HL-60 (cell line): ENCODE measurements at regions not wholly inside any gene's neighbourhood (a gene's known extent, or its start where the extent isn't known, plus 50 kb on each side); places are given as distances from the start of the nearest gene placed in this dataset.
"Not testable (repeated sequence)": the region's sequence is repeated elsewhere in the genome, so short reads cannot be mapped to it uniquely, and the experiment has no call there.

Source experiments
- GABPA ChIP-seq: IDR thresholded peaks from 2 replicates; pipeline ENCODE4 v1.6.1; 2012; ENCODE audit warnings: low read depth
- POLR2AphosphoS5 ChIP-seq: IDR thresholded peaks from 2 replicates; pipeline ENCODE4 v1.6.1; 2012; ENCODE audit warnings: low read depth
- REST ChIP-seq: IDR thresholded peaks from 2 replicates; pipeline ENCODE4 v1.6.1; 2012; ENCODE audit warnings: low read depth; ENCODE audit not compliant: insufficient replicate concordance
- SPI1 ChIP-seq: IDR thresholded peaks from 2 replicates; pipeline ENCODE4 v1.6.1; 2012; ENCODE audit warnings: low read depth, mild to moderate bottlenecking, borderline replicate concordance
- TF ChIP-seq, protein P1 (sequence below): IDR thresholded peaks from one replicate; pipeline ENCODE4 v1.5.1; 2011; ENCODE audit warnings: low read length, control low read depth, inconsistent platforms; ENCODE audit not compliant: insufficient read depth

GRCh38 chr6:85212794-85213193, 237.1 kb upstream of the NT5E start:
- TF ChIP-seq, protein P1, sequence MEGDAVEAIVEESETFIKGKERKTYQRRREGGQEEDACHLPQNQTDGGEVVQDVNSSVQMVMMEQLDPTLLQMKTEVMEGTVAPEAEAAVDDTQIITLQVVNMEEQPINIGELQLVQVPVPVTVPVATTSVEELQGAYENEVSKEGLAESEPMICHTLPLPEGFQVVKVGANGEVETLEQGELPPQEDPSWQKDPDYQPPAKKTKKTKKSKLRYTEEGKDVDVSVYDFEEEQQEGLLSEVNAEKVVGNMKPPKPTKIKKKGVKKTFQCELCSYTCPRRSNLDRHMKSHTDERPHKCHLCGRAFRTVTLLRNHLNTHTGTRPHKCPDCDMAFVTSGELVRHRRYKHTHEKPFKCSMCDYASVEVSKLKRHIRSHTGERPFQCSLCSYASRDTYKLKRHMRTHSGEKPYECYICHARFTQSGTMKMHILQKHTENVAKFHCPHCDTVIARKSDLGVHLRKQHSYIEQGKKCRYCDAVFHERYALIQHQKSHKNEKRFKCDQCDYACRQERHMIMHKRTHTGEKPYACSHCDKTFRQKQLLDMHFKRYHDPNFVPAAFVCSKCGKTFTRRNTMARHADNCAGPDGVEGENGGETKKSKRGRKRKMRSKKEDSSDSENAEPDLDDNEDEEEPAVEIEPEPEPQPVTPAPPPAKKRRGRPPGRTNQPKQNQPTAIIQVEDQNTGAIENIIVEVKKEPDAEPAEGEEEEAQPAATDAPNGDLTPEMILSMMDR = not testable (repeated sequence)
- not testable (repeated sequence) for TF ChIP-seq REST, POLR2AphosphoS5, GABPA, SPI1
